ENCODE measurements at regions not wholly inside any gene's neighbourhood (a gene's known extent, or its start where the extent isn't known, plus 50 kb on each side); places are given as distances from the start of the nearest gene placed in this dataset.
"Not testable (repeated sequence)": the region's sequence is repeated elsewhere in the genome, so short reads cannot be mapped to it uniquely, and the experiment has no call there.

DNA sequence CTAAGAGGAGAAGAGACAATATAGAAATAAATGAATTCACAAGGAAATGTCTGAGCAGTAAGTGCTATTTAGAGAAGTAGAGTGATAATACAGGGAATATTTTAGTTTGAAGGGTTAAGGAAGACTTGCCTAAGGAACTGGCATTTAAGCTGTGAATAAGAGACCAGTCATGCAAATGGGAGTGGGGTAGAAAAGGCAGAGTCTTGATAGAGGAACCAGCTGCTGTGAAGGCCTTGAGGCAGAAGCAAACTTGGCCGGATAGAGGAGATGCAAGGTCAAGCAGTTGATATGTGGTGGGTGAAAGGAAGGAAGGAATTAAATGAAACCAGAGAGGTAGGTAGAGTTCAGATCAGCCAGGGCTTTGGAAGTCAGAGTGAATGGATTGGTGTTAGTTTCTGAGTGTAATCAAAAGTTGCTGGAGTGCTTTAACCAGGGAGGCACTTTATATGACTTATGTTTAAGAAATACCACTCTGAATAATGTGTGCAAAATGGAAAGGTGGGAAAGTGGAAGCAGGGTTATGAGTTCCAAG, 198.4 kb upstream of the SESN3 start:
- DNase-seq: no peak

- no peak for DNase-seq
Observed at GRCh38 chr11:95426823-95427462, 195.9 kb upstream of the SESN3 start.

DNA sequence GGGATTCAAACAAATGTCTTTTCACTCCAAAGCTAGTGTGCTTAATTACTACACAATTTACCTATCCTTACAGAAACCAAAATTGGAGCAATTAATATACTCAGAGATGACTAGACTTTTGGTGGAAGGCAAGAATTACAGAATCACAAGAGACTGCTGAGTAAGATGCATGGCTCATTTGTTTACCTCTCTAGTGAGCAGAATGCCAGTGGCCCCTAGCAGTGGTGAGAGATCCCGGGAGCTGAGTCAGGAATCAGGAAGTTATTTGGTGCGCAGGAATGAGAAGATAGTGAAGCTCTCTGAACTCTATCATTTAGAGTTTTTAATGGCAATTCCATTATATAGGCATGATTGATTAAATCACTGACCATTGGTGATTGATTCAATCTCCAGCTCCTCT, 188.9 kb upstream of the SESN3 start:
- no peak for DNase-seq

- no peak for DNase-seq
Observed at GRCh38 chr11:95418916-95419315, 187.9 kb upstream of the SESN3 start.

DNA sequence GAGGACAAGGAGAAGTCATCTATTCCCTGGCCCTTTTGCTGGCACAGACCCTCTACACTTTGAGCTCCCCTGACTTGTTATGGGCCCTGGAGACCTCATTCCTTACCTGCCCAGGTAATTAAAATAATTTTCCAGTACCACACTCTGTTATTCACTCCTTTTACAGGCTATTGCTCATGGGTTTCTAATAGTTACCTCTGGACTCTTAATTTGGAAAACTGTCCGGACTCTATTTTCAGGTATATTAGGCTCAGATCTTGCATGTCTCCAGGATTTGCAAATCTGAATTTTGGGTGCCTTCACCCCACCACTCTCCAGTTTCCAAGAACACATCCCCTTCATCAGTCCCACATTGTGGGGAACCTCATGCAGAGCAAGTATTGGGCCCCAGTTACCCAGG, 186.8 kb upstream of the SESN3 start:
- DNase-seq: no peak

DNA sequence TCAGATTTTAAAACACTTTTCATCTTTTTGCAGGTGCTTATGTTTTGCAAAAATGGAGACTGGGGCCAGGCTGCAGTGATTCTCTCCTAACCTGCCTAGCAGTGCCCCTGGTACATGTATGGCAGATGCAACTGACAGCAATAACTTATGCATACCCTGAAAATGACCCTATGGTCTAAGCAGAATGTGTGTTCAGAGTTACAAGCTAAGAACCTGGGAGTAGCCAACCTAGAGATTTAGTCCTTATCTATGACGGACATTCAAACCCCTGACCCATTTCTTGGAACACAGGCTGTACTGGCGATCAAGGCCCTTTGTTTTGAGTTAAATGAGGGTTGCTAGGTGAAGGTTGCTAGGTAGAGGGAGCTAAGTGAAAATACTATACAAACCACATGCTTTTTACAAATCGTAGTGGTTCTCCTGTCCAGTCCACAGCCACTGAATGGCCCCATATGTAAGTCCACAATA, 184.9 kb upstream of the SESN3 start:
- DNase-seq: no peak

- DNase-seq: no peak
Observed at GRCh38 chr11:95414217-95414616, 183.2 kb upstream of the SESN3 start.

DNA sequence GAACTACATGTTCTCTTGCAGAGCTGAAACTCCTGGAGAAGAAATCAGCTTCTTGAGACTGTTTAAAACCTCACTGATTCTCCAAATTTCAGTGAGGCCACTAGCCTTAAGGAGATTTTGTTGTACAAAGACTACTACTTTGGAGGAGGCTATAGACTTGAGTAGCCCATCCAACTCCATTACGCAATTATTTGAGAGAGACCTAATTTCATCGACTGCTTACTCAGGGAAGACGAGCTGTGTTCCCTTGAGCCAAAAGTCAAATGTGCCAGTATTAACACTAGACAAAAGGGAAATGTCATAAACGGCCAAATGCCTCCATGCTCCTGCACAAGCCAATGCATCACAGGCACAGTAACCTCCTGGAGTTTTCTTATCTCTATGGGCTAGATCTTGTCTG, 182.8 kb upstream of the SESN3 start:
- DNase-seq: no peak

- DNase-seq: no peak
Observed at GRCh38 chr11:95413021-95413420, 182.0 kb upstream of the SESN3 start.

- DNase-seq: peak; percentile 38
Observed at GRCh38 chr11:95412074-95412473, 181.1 kb upstream of the SESN3 start.

GRCh38 chr11:95410707-95411106, 179.7 kb upstream of the SESN3 start:
- not testable (repeated sequence) for DNase-seq

GRCh38 chr11:95406271-95406670, 175.3 kb upstream of the SESN3 start:
- no peak for DNase-seq

DNA sequence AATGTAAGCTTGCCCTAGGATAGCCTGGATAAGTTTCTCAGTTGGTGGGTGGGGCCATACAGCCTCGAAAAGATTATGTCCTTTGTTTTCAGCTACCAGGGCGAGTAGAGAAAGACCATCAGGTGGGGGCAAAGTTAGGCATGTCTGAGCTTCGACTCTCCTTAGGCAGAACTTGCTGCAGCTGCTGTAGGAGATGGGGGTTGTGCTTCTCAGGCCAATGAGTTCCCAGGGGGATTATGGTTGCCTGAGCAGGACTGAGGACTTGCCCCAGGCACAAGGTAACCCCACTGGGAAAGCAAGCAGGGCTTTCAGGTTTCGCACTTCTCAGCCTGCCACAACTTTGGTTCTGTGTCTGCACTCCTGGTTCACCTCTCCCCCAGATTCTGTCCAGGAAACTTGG, 173.4 kb upstream of the SESN3 start:
- peak; percentile 39 for DNase-seq

DNA sequence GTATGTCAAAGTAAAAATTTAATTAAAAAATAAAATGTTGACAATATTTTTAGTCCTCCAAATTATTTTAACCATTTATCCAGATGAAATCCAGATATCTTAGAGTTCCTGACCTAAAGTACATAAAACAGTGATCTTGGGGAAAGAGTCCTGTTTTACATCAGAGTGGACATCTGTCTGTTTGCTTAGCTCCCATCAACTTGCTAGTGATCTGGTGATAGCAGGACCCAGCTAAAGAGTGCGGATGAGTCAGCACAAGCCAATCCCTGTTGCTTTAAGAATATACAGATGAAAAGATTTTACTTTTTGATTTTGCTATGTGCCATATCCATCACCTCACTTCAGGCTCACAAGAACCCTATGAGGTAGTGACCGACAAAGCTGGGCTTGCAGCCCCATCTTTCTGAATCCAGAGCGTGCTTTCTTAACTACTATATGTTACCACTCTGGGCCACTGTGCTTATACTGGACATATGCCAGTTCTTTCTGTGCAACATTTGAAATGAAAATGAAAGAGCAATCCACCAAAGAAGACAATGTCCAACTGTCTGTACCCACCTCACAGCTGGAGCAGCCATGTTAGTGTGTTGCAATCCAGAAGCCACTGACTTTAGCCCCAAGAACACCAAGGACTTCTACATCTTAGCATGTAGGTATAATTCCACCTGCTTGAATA, 167.6 kb upstream of the SESN3 start:
- no peak for DNase-seq

- DNase-seq: no peak
Observed at GRCh38 chr11:95392644-95393043, 161.6 kb upstream of the SESN3 start.

DNA sequence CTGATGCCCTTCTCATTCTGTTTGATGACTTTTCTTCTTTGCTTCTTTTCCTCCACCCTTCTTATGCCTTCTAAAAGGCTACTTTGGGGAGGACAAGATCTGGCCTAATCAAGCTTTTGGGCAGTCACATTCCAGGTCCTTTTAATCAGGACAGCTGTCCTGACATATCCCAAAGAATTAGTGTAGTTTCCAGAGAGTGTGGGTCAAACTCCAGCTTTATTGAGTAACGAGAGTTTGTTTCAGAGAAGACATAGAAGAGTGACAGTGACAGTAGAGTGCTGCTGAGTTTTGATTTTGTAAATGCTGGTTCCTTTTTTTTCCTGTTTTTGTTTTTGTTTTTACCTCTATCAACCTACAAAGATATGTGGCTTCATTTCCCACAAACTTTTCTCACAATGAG, 158.4 kb upstream of the SESN3 start:
- DNase-seq: no peak

DNA sequence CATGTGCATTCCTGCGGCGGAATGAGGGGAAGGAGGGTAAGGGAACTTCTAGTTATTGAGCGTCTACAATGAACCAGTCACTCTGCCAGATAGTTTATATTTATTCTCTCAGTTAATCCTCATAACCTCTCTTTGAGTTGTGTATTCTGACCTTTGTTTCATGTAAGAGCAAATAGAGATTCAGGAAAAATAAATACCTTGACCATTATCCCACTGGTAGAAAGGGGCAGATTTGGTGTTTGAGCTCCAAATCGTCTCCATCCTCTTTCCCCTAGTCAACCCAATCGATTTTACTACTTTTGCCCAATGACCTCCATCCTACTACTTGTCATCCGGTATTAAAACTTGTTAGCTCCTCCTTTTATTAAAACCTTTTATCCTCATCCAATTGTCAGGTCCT, 157.1 kb upstream of the SESN3 start:
- no peak for DNase-seq

GRCh38 chr11:95387325-95387724, 156.3 kb upstream of the SESN3 start:
- DNase-seq: no peak

DNA sequence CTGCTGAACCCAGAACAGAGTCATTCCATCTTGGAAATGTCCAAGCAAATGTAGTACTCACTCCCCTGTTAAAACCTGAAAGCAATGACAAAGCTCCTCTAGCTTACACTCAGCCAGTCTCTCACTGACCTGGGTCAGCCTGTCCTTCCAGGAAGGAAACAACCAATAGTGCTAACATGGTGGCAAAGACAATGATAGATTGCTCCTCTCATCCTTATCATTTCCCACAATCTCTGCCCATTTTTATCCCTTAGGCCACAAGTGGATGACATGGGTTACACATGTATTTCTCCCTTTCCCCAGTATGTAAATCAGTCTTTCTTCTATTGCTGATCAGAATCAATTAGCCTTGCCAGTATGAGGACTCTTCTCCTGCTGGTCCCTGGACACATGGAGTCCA, 154.6 kb upstream of the SESN3 start:
- DNase-seq: no peak

DNA sequence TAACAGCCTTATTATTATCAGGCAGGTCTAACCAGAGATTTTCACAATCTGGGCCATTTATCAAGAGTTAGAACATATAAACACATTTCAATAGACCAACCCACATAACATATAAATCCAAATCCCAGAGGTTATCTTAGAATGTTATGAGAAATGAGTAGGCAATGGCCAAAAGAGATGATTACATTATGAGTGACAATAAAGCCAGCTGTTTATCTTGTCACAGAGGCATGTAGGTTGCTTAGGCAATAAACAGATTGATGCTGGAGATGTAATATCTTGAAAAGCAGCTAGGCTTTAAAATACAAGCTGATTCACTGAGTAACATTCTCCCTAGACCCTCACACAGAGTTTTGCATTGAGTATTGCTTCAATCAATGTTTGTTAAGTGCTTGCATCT, 148.5 kb upstream of the SESN3 start:
- DNase-seq: no peak

DNA sequence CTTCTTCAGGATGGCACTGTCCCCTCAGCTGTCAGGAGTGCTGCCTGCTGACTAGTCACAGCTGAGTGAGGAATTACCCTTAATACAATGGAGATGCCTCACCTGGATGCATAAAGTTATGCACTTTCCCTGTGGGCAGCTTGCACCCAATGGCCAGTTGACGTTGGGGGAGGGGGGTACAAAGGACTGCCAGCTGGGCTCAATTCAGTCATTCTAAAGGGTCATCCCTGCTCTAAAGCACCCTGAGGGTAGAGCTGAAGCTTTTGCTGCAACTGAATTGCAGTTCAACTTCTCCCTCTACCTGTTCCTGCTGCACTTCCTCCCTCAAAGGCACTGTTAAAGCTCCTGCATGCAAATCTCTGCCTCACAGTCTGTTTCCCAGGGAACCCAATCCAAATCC, 147.8 kb upstream of the SESN3 start:
- DNase-seq: no peak

GRCh38 chr11:95378111-95378510, 147.1 kb upstream of the SESN3 start:
- DNase-seq: no peak

- no peak for DNase-seq
Observed at GRCh38 chr11:95375886-95376285, 144.9 kb upstream of the SESN3 start.

GRCh38 chr11:95375451-95375850, 144.4 kb upstream of the SESN3 start:
- DNase-seq: no peak

DNA sequence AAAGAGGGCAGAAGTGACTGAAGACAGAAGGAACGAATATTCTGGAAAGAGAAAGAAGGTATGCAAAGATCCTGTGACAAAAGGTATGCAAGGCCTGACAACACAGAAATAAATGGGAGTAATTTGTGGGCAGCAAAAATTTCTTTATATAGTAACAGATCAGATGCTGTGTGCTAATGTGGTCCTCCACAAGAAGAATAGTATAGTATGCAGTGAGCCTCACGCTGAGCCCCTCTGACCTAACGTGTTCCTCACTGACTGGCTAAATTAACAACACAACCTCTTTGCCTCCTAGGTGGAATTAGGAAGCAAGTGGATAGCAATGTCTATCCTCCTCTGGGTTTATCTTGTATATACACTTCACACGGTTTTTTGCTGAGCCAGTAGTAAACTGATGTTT, 143.1 kb upstream of the SESN3 start:
- DNase-seq: no peak

All from NCI-H2171 treated with DMSO at 0.1 percent for 48 hours (cell line).